ENCODE measurements at regions not wholly inside any gene's neighbourhood (a gene's known extent, or its start where the extent isn't known, plus 50 kb on each side); places are given as distances from the start of the nearest gene placed in this dataset.

DNA sequence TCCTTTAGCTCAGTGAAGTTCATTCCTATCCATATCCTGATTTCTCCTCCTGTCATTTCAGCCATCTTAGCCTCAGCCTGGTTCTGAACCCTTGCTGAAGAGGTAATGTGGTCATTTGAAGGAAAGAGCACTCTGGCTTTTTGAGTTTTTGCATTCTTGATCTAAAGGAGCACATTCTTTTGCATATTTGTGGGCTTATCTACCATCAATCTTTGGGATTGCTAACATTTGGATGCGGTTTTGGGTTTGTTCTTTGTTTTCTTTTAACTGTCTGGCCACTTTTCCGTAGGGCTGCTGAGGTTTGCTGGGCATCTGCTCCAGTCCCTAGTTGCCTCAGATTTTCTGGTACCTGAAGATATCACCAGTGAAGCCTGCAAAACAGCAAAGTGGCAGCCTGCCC lies 238.3 kb downstream of the EPM2A start:
- H3K36me3 Mint-ChIP-seq (ENCODE audit: low read depth) = no peaks in the 10 kb centered on the region
- POLR2A ChIA-PET = no interaction called here
- no peak for TF ChIP-seq CTCF (IDR thresholded peaks at IDR 0.05)
- no peak overlapping the region for H3K27ac Mint-ChIP-seq
- DNase-seq = no peak
- intact Hi-C loops (cut with micrococcal nuclease) = no loop called here
- ATAC-seq (ENCODE audit: low read depth) = no peak
- H3K27me3 Mint-ChIP-seq = peaks cover 4% of the 10 kb centered on the region
- H3K4me3 Mint-ChIP-seq = no peak overlapping the region
- H3K9me3 Mint-ChIP-seq = peaks cover 11% of the 10 kb centered on the region
- CTCF ChIA-PET = no interaction called here
- no peaks in the 10 kb centered on the region for H3K4me1 Mint-ChIP-seq

DNA sequence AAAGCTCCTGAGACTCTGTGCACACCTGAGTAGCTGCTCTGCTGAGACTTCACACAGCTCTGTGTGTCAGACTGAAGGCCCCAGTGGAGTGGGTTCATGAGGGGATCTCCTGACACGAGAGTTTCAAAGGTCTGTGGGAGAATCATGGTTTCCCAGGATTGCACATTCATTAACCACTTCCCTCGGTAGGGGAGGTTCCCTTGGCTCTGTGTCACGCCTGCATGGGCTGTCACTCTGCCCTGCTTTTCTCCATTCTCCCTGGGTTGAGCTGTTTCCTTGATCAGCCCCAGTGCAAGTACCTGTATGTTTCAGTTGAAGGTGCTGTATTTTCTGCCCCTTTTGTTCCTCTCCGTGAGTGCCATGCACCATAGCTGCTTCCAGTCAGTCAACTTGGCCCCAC lies 236.9 kb downstream of the EPM2A start:
- Mint-ChIP-seq H3K4me3 (no peak overlapping the region), H3K27ac (no peak overlapping the region), H3K9me3 (peaks cover 10% of the 10 kb centered on the region), H3K4me1 (no peaks in the 10 kb centered on the region), H3K36me3 (ENCODE audit: low read depth) (no peaks in the 10 kb centered on the region), H3K27me3 (peaks cover 4% of the 10 kb centered on the region)
- intact Hi-C loops (cut with micrococcal nuclease) = no loop called here
- ATAC-seq (ENCODE audit: low read depth) = no peak
- ChIA-PET CTCF (no interaction called here), POLR2A (no interaction called here)
- no peak for TF ChIP-seq CTCF (IDR thresholded peaks at IDR 0.05)
- no peak for DNase-seq

GRCh38 chr6:145502416-145502815 lies 232.9 kb downstream of the EPM2A start:
- intact Hi-C loops (cut with micrococcal nuclease) = no loop called here
- Mint-ChIP-seq H3K27me3 (peaks cover 4% of the 10 kb centered on the region), H3K4me1 (no peaks in the 10 kb centered on the region), H3K4me3 (no peak overlapping the region), H3K9me3 (peaks cover 4% of the 10 kb centered on the region), H3K36me3 (ENCODE audit: low read depth) (no peaks in the 10 kb centered on the region), H3K27ac (no peak overlapping the region)
- ATAC-seq (ENCODE audit: low read depth) (no peak), DNase-seq (no peak)
- CTCF ChIA-PET = no interaction called here
- POLR2A ChIA-PET = no interaction called here
- TF ChIP-seq CTCF (IDR thresholded peaks at IDR 0.05) = no peak

- CTCF ChIA-PET = no interaction called here
- H3K4me3 Mint-ChIP-seq = no peak overlapping the region
- peaks cover 31% of the 10 kb centered on the region for H3K9me3 Mint-ChIP-seq
- POLR2A ChIA-PET = no interaction called here
- intact Hi-C loops (cut with micrococcal nuclease) = no loop called here
- H3K27me3 Mint-ChIP-seq = no peaks in the 10 kb centered on the region
- DNase-seq (no peak), ATAC-seq (ENCODE audit: low read depth) (no peak)
- no peak for TF ChIP-seq CTCF (IDR thresholded peaks at IDR 0.05)
- H3K36me3 Mint-ChIP-seq (ENCODE audit: low read depth) = no peaks in the 10 kb centered on the region
- no peak overlapping the region for H3K27ac Mint-ChIP-seq
- no peaks in the 10 kb centered on the region for H3K4me1 Mint-ChIP-seq
Observed at GRCh38 chr6:145506136-145506535, 229.2 kb downstream of the EPM2A start.

- Mint-ChIP-seq H3K9me3 (peaks cover 34% of the 10 kb centered on the region), H3K27me3 (no peaks in the 10 kb centered on the region), H3K4me3 (no peak overlapping the region), H3K4me1 (no peaks in the 10 kb centered on the region), H3K36me3 (ENCODE audit: low read depth) (no peaks in the 10 kb centered on the region), H3K27ac (no peak overlapping the region)
- CTCF ChIA-PET = no interaction called here
- POLR2A ChIA-PET = no interaction called here
- intact Hi-C loops (cut with micrococcal nuclease) = no loop called here
- ATAC-seq (ENCODE audit: low read depth) (no peak), DNase-seq (no peak)
- TF ChIP-seq CTCF (IDR thresholded peaks at IDR 0.05) = no peak
Observed at GRCh38 chr6:145506565-145506964, 228.8 kb downstream of the EPM2A start.
